ENCODE measurements at regions not wholly inside any gene's neighbourhood (a gene's known extent, or its start where the extent isn't known, plus 50 kb on each side); places are given as distances from the start of the nearest gene placed in this dataset.

DNA sequence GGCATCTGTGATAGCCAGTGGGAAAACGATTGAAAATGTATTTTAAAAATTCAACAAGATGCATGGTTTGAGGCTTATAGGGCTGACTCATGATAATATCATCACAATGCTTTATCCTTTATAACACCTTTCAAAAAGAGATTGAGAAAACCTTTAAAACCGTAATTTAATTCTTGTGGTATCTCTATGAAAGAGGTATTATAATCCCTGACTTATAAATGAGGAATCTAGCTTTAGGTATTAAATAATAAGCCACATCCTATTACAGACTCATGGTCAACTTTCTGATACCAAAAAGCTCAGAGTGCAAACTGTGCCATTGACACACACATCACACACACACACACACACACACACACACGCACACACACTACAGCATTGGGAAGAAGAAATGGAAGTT is 134.6 kb upstream of the RAB12 start:
- TF ChIP-seq, protein P1, sequence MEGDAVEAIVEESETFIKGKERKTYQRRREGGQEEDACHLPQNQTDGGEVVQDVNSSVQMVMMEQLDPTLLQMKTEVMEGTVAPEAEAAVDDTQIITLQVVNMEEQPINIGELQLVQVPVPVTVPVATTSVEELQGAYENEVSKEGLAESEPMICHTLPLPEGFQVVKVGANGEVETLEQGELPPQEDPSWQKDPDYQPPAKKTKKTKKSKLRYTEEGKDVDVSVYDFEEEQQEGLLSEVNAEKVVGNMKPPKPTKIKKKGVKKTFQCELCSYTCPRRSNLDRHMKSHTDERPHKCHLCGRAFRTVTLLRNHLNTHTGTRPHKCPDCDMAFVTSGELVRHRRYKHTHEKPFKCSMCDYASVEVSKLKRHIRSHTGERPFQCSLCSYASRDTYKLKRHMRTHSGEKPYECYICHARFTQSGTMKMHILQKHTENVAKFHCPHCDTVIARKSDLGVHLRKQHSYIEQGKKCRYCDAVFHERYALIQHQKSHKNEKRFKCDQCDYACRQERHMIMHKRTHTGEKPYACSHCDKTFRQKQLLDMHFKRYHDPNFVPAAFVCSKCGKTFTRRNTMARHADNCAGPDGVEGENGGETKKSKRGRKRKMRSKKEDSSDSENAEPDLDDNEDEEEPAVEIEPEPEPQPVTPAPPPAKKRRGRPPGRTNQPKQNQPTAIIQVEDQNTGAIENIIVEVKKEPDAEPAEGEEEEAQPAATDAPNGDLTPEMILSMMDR (IDR thresholded peaks at IDR 0.05; ENCODE audit: insufficient read depth, low read depth, low read length) = no peak
- TF ChIP-seq EZH2 (IDR thresholded peaks at IDR 0.05; ENCODE audit: insufficient read depth, low read length) = no peak
